ENCODE measurements at regions not wholly inside any gene's neighbourhood (a gene's known extent, or its start where the extent isn't known, plus 50 kb on each side); places are given as distances from the start of the nearest gene placed in this dataset.

DNA sequence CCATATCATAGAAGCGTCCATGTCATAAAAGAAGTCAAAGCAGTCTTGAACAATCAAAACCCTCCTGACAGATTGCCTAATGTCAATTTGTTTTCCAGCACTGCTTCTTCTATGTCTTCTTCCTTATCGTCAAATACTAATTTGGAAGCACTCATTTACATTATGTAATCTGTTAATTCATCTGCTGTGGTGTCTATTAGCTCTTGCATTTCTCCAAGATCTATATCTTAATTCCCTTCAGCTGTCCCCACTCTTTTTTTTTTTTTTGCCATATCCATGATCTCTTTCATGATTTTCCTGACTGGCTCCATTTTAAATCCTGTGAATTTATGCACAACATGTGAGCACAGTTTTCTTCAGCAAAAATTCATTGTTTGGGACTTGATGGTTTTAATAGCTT, 560.5 kb upstream of the ARPP21 start:
- no peaks in the 10 kb centered on the region for H3K4me1 Mint-ChIP-seq (ENCODE audit: low read depth)
- no peak for DNase-seq
- no peaks in the 10 kb centered on the region for H3K27me3 Mint-ChIP-seq (ENCODE audit: insufficient read depth)
- H3K9me3 Mint-ChIP-seq, result peaks cover 32% of the 10 kb centered on the region
- no peak overlapping the region for H3K4me3 Mint-ChIP-seq
- no peak overlapping the region for H3K27ac Mint-ChIP-seq
- no peaks in the 10 kb centered on the region for H3K36me3 Mint-ChIP-seq (ENCODE audit: low read depth)
- TF ChIP-seq, protein P1, sequence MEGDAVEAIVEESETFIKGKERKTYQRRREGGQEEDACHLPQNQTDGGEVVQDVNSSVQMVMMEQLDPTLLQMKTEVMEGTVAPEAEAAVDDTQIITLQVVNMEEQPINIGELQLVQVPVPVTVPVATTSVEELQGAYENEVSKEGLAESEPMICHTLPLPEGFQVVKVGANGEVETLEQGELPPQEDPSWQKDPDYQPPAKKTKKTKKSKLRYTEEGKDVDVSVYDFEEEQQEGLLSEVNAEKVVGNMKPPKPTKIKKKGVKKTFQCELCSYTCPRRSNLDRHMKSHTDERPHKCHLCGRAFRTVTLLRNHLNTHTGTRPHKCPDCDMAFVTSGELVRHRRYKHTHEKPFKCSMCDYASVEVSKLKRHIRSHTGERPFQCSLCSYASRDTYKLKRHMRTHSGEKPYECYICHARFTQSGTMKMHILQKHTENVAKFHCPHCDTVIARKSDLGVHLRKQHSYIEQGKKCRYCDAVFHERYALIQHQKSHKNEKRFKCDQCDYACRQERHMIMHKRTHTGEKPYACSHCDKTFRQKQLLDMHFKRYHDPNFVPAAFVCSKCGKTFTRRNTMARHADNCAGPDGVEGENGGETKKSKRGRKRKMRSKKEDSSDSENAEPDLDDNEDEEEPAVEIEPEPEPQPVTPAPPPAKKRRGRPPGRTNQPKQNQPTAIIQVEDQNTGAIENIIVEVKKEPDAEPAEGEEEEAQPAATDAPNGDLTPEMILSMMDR (IDR thresholded peaks at IDR 0.05), result no peak

DNA sequence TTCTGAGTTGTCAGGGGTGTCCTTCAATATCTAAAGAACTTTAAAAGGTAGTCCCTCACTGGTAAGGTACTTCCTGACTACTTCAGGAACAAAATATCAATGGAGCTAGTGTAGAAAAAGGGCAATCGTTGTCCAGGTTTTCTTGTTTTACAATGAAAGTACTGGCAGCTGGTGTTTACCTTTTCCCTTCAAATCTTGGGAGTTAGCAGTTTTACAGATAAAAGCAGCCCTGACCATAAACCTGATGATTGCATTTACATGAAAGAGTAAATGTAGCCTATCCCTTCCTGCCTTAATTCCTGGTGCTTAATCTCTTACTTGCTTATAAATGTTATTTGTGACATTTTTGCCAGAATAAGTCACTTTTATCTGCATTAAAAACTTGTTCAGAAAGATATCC, 559.9 kb upstream of the ARPP21 start:
- H3K27me3 Mint-ChIP-seq (ENCODE audit: insufficient read depth), result no peaks in the 10 kb centered on the region
- H3K27ac Mint-ChIP-seq, result no peak overlapping the region
- DNase-seq, result no peak
- H3K4me3 Mint-ChIP-seq, result no peak overlapping the region
- H3K36me3 Mint-ChIP-seq (ENCODE audit: low read depth), result no peaks in the 10 kb centered on the region
- TF ChIP-seq, protein P1 (IDR thresholded peaks at IDR 0.05), result no peak
- H3K9me3 Mint-ChIP-seq, result peaks cover 35% of the 10 kb centered on the region
- H3K4me1 Mint-ChIP-seq (ENCODE audit: low read depth), result no peaks in the 10 kb centered on the region

DNA sequence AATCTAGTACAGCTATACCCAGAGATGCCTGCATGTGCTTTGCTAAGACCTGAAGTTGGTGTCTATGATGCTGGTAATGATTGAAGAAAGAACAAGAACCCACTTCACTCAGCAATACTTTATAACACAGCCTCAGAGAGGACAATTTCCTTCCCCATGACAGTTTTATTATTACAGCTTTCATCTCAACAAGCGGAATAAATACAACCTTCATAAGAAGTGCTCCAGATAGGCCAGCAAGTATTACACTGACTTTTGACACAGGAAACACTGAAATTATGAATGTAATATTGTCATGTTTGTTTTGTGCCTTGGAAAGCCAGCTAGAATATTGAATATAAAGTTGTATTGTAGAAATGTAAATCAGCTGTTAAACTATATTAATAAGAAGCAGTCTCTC, 557.4 kb upstream of the ARPP21 start:
- no peak for DNase-seq
- Mint-ChIP-seq H3K4me1 (ENCODE audit: low read depth) (no peaks in the 10 kb centered on the region), H3K9me3 (peaks cover 38% of the 10 kb centered on the region), H3K27ac (no peak overlapping the region), H3K4me3 (no peak overlapping the region), H3K27me3 (ENCODE audit: insufficient read depth) (no peaks in the 10 kb centered on the region), H3K36me3 (ENCODE audit: low read depth) (no peaks in the 10 kb centered on the region)
- TF ChIP-seq, protein P1 (IDR thresholded peaks at IDR 0.05), result no peak

DNA sequence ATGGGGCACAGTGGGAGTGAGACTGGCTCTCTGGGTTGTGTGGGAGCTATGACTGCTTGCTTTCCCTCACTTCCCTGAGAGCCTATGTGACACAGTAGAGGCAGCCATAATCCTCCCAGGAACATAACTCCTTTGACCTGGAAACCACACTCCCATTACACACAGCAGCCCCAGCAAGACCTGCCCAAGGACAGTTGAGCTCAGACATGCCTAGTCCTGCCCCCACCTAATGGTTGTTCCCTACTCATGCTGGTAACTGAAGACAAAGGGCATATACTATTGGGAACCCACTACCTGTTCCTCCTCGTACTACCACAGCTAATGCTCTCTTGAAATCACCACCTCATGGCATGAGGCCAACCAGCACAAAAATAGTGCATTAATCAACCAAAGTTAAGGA, 550.4 kb upstream of the ARPP21 start:
- H3K9me3 Mint-ChIP-seq, result peaks cover 69% of the 10 kb centered on the region
- no peak overlapping the region for H3K4me3 Mint-ChIP-seq
- no peaks in the 10 kb centered on the region; the same call in 1 of the 2 replicates for H3K27me3 Mint-ChIP-seq (ENCODE audit: insufficient read depth)
- no peak for DNase-seq
- TF ChIP-seq, protein P1 (IDR thresholded peaks at IDR 0.05), result no peak
- no peak overlapping the region for H3K27ac Mint-ChIP-seq
- no peaks in the 10 kb centered on the region for H3K4me1 Mint-ChIP-seq (ENCODE audit: low read depth)
- no peaks in the 10 kb centered on the region for H3K36me3 Mint-ChIP-seq (ENCODE audit: low read depth)

DNA sequence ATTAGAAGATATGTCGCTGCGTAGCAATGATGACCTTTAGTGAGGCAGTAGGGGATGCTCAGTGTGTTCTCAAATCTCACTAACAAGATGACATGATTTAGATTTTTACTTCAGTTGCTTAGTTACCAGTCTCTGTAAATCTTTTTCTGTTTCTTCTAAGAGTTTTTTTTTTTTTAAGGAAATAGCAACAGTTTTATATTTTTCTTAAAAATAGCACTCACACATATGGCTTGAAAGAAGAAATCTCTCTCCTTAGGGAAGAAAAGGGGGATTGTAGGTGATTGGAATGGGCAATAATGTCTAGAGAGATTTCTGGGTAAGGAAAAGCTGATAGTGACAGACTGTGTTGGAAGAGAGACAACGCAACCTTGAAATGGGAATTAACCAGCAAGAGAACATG, 524.6 kb upstream of the ARPP21 start:
- Mint-ChIP-seq H3K36me3 (ENCODE audit: low read depth) (no peaks in the 10 kb centered on the region), H3K9me3 (peaks cover 42% of the 10 kb centered on the region)

More for the DNA sequence above, 524.6 kb upstream of the ARPP21 start:
- Mint-ChIP-seq H3K4me3 (no peak overlapping the region), H3K27ac (no peak overlapping the region), H3K27me3 (ENCODE audit: insufficient read depth) (no peaks in the 10 kb centered on the region; the same call in 1 of the 2 replicates), H3K4me1 (ENCODE audit: low read depth) (no peaks in the 10 kb centered on the region)
- TF ChIP-seq, protein P1 (IDR thresholded peaks at IDR 0.05), result no peak
- no peak for DNase-seq
